ENCODE measurements at regions not wholly inside any gene's neighbourhood (a gene's known extent, or its start where the extent isn't known, plus 50 kb on each side); places are given as distances from the start of the nearest gene placed in this dataset.

GRCh38 chr9:79824265-79824664 lies 252.5 kb downstream of the TLE4 start:
- H3K4me1 ChIP-seq (ENCODE audit: control insufficient read depth in 2 of 2, insufficient read depth in 2 of 2, low read length in 2 of 2), result peaks cover 0 to 5% of the 10 kb centered on the region in 2 donors
- no peaks in the 10 kb centered on the region for H3K36me3 ChIP-seq (ENCODE audit: control insufficient read depth in 2 of 2, insufficient read depth in 2 of 2, low read length in 1 of 2)
- no peaks in the 10 kb centered on the region for H3K9me3 ChIP-seq (ENCODE audit: control insufficient read depth in 2 of 2, insufficient read depth in 1 of 2, low read length in 1 of 2)
- DNase-seq (ENCODE audit: low read depth in 6 of 9, low spot score in 9 of 9), result peak in 1 of 9 donors; percentile 39
- H3K4me3 ChIP-seq (ENCODE audit: low read length in 2 of 2), result no peak overlapping the region
- no peak overlapping the region for H3K27ac ChIP-seq (ENCODE audit: low read depth in 1 of 2, low read length in 1 of 2)
- H3K27me3 ChIP-seq (ENCODE audit: control insufficient read depth in 2 of 2, insufficient read depth in 1 of 2, low read length in 1 of 2), result no peaks in the 10 kb centered on the region
- WGBS, result 8% methylated on average over 3 of the region's 3 CpGs

- 92% methylated on average over 6 of the region's 6 CpGs for WGBS
- Histone ChIP-seq H3K36me3 (ENCODE audit: control insufficient read depth in 2 of 2, insufficient read depth in 2 of 2, low read length in 1 of 2) (no peaks in the 10 kb centered on the region), H3K27me3 (ENCODE audit: control insufficient read depth in 2 of 2, insufficient read depth in 1 of 2, low read length in 1 of 2) (no peaks in the 10 kb centered on the region), H3K27ac (ENCODE audit: low read depth in 1 of 2, low read length in 1 of 2) (no peak overlapping the region), H3K9me3 (ENCODE audit: control insufficient read depth in 2 of 2, insufficient read depth in 1 of 2, low read length in 1 of 2) (no peaks in the 10 kb centered on the region), H3K4me1 (ENCODE audit: control insufficient read depth in 2 of 2, insufficient read depth in 2 of 2, low read length in 2 of 2) (peaks cover 0 to 2% of the 10 kb centered on the region in 2 donors), H3K4me3 (ENCODE audit: low read length in 2 of 2) (no peak overlapping the region)
- no peak for DNase-seq (ENCODE audit: low read depth in 6 of 9, low spot score in 9 of 9)
These were observed 245.8 kb downstream of the TLE4 start for GRCh38 chr9:79817438-79818004.

GRCh38 chr9:79813258-79813638 lies 241.5 kb downstream of the TLE4 start:
- no peak for DNase-seq (ENCODE audit: low read depth in 6 of 9, low spot score in 9 of 9)
- H3K4me3 ChIP-seq (ENCODE audit: low read length in 2 of 2), result no peak overlapping the region
- no peaks in the 10 kb centered on the region for H3K36me3 ChIP-seq (ENCODE audit: control insufficient read depth in 2 of 2, insufficient read depth in 2 of 2, low read length in 1 of 2)
- no peak overlapping the region for H3K27ac ChIP-seq (ENCODE audit: low read depth in 1 of 2, low read length in 1 of 2)
- no peaks in the 10 kb centered on the region for H3K27me3 ChIP-seq (ENCODE audit: control insufficient read depth in 2 of 2, insufficient read depth in 1 of 2, low read length in 1 of 2)
- WGBS, result 92% methylated on average over 1 of the region's 1 CpG
- peaks cover 0 to 2% of the 10 kb centered on the region in 2 donors for H3K4me1 ChIP-seq (ENCODE audit: control insufficient read depth in 2 of 2, insufficient read depth in 2 of 2, low read length in 2 of 2)
- H3K9me3 ChIP-seq (ENCODE audit: control insufficient read depth in 2 of 2, insufficient read depth in 1 of 2, low read length in 1 of 2), result no peaks in the 10 kb centered on the region

- peaks cover 0 to 2% of the 10 kb centered on the region in 2 donors for H3K4me1 ChIP-seq (ENCODE audit: control insufficient read depth in 2 of 2, insufficient read depth in 2 of 2, low read length in 2 of 2)
- WGBS, result 25% methylated on average over 8 of the region's 8 CpGs
- peak overlapping the region in 1 of 2 donors; percentile 23 for H3K4me3 ChIP-seq (ENCODE audit: low read length in 2 of 2)
- H3K9me3 ChIP-seq (ENCODE audit: control insufficient read depth in 2 of 2, insufficient read depth in 1 of 2, low read length in 1 of 2), result no peaks in the 10 kb centered on the region
- DNase-seq (ENCODE audit: low read depth in 6 of 9, low spot score in 9 of 9), result peak in 5 of 9 donors; percentile 11 to 50 (median 12)
- no peak overlapping the region for H3K27ac ChIP-seq (ENCODE audit: low read depth in 1 of 2, low read length in 1 of 2)
- no peaks in the 10 kb centered on the region for H3K27me3 ChIP-seq (ENCODE audit: control insufficient read depth in 2 of 2, insufficient read depth in 1 of 2, low read length in 1 of 2)
- no peaks in the 10 kb centered on the region for H3K36me3 ChIP-seq (ENCODE audit: control insufficient read depth in 2 of 2, insufficient read depth in 2 of 2, low read length in 1 of 2)
These were observed 240.9 kb downstream of the TLE4 start for GRCh38 chr9:79812507-79813257.

- no peaks in the 10 kb centered on the region for H3K4me1 ChIP-seq (ENCODE audit: control insufficient read depth in 2 of 2, insufficient read depth in 2 of 2, low read length in 2 of 2)
- H3K4me3 ChIP-seq (ENCODE audit: low read length in 2 of 2), result no peak overlapping the region
- H3K9me3 ChIP-seq (ENCODE audit: control insufficient read depth in 2 of 2, insufficient read depth in 1 of 2, low read length in 1 of 2), result no peaks in the 10 kb centered on the region
- H3K27ac ChIP-seq (ENCODE audit: low read depth in 1 of 2, low read length in 1 of 2), result no peak overlapping the region
- DNase-seq (ENCODE audit: low read depth in 6 of 9, low spot score in 9 of 9), result no peak
- 72% methylated on average over 3 of the region's 3 CpGs for WGBS
- no peaks in the 10 kb centered on the region for H3K36me3 ChIP-seq (ENCODE audit: control insufficient read depth in 2 of 2, insufficient read depth in 2 of 2, low read length in 1 of 2)
- H3K27me3 ChIP-seq (ENCODE audit: control insufficient read depth in 2 of 2, insufficient read depth in 1 of 2, low read length in 1 of 2), result no peaks in the 10 kb centered on the region
These were observed 240.3 kb downstream of the TLE4 start for GRCh38 chr9:79812099-79812498.

GRCh38 chr9:79809931-79810330 lies 238.2 kb downstream of the TLE4 start:
- Histone ChIP-seq H3K27ac (ENCODE audit: low read depth in 1 of 2, low read length in 1 of 2) (no peak overlapping the region), H3K36me3 (ENCODE audit: control insufficient read depth in 2 of 2, insufficient read depth in 2 of 2, low read length in 1 of 2) (no peaks in the 10 kb centered on the region), H3K4me3 (ENCODE audit: low read length in 2 of 2) (no peak overlapping the region), H3K27me3 (ENCODE audit: control insufficient read depth in 2 of 2, insufficient read depth in 1 of 2, low read length in 1 of 2) (no peaks in the 10 kb centered on the region), H3K4me1 (ENCODE audit: control insufficient read depth in 2 of 2, insufficient read depth in 2 of 2, low read length in 2 of 2) (no peaks in the 10 kb centered on the region), H3K9me3 (ENCODE audit: control insufficient read depth in 2 of 2, insufficient read depth in 1 of 2, low read length in 1 of 2) (no peaks in the 10 kb centered on the region)
- WGBS, result 1% methylated on average over 1 of the region's 1 CpG
- peak in 1 of 9 donors; percentile 28 for DNase-seq (ENCODE audit: low read depth in 6 of 9, low spot score in 9 of 9)

- no peak for DNase-seq (ENCODE audit: low read depth in 6 of 9, low spot score in 9 of 9)
- Histone ChIP-seq H3K36me3 (ENCODE audit: control insufficient read depth in 2 of 2, insufficient read depth in 2 of 2, low read length in 1 of 2) (no peaks in the 10 kb centered on the region), H3K4me1 (ENCODE audit: control insufficient read depth in 2 of 2, insufficient read depth in 2 of 2, low read length in 2 of 2) (no peaks in the 10 kb centered on the region), H3K9me3 (ENCODE audit: control insufficient read depth in 2 of 2, insufficient read depth in 1 of 2, low read length in 1 of 2) (no peaks in the 10 kb centered on the region), H3K4me3 (ENCODE audit: low read length in 2 of 2) (no peak overlapping the region), H3K27ac (ENCODE audit: low read depth in 1 of 2, low read length in 1 of 2) (no peak overlapping the region), H3K27me3 (ENCODE audit: control insufficient read depth in 2 of 2, insufficient read depth in 1 of 2, low read length in 1 of 2) (no peaks in the 10 kb centered on the region)
- WGBS, result 93% methylated on average over 2 of the region's 2 CpGs
These were observed 237.6 kb downstream of the TLE4 start for GRCh38 chr9:79809316-79809876.

- WGBS, result 96% methylated on average over 2 of the region's 2 CpGs
- Histone ChIP-seq H3K36me3 (ENCODE audit: control insufficient read depth in 2 of 2, insufficient read depth in 2 of 2, low read length in 1 of 2) (no peaks in the 10 kb centered on the region), H3K9me3 (ENCODE audit: control insufficient read depth in 2 of 2, insufficient read depth in 1 of 2, low read length in 1 of 2) (no peaks in the 10 kb centered on the region), H3K27me3 (ENCODE audit: control insufficient read depth in 2 of 2, insufficient read depth in 1 of 2, low read length in 1 of 2) (no peaks in the 10 kb centered on the region), H3K4me3 (ENCODE audit: low read length in 2 of 2) (no peak overlapping the region), H3K4me1 (ENCODE audit: control insufficient read depth in 2 of 2, insufficient read depth in 2 of 2, low read length in 2 of 2) (no peaks in the 10 kb centered on the region), H3K27ac (ENCODE audit: low read depth in 1 of 2, low read length in 1 of 2) (no peak overlapping the region)
- no peak for DNase-seq (ENCODE audit: low read depth in 6 of 9, low spot score in 9 of 9)
These were observed 236.2 kb downstream of the TLE4 start for GRCh38 chr9:79807971-79808370.

- 96% methylated on average over 4 of the region's 4 CpGs for WGBS
- no peaks in the 10 kb centered on the region for H3K4me1 ChIP-seq (ENCODE audit: control insufficient read depth in 2 of 2, insufficient read depth in 2 of 2, low read length in 2 of 2)
These were observed 234.3 kb downstream of the TLE4 start for GRCh38 chr9:79806086-79806485.

More at GRCh38 chr9:79806086-79806485, 234.3 kb downstream of the TLE4 start:
- H3K4me3 ChIP-seq (ENCODE audit: low read length in 2 of 2), result no peak overlapping the region
- no peaks in the 10 kb centered on the region for H3K27me3 ChIP-seq (ENCODE audit: control insufficient read depth in 2 of 2, insufficient read depth in 1 of 2, low read length in 1 of 2)
- DNase-seq (ENCODE audit: low read depth in 6 of 9, low spot score in 9 of 9), result no peak
- H3K27ac ChIP-seq (ENCODE audit: low read depth in 1 of 2, low read length in 1 of 2), result no peak overlapping the region
- no peaks in the 10 kb centered on the region for H3K9me3 ChIP-seq (ENCODE audit: control insufficient read depth in 2 of 2, insufficient read depth in 1 of 2, low read length in 1 of 2)
- no peaks in the 10 kb centered on the region for H3K36me3 ChIP-seq (ENCODE audit: control insufficient read depth in 2 of 2, insufficient read depth in 2 of 2, low read length in 1 of 2)
